Fibroblast of the aortic adventitia (primary cell): ENCODE measurements at regions not wholly inside any gene's neighbourhood (a gene's known extent, or its start where the extent isn't known, plus 50 kb on each side); places are given as distances from the start of the nearest gene placed in this dataset.
A peak's percentile ranks its signal among the peaks of the same experiment; 100 is the strongest.

Experiments used
- DNase-seq: peaks from one replicate; pipeline ENCODE4 v3.0.0-alpha.2; 2010; ENCODE audit warnings: low read depth
- H3K4me3 ChIP-seq: 2 replicates; pipeline ENCODE4 v1.5.1; 2011; ENCODE audit warnings: low read depth, mild to moderate bottlenecking, control low read depth, low read length, moderate library complexity
- CTCF ChIP-seq: IDR thresholded peaks from 2 replicates; pipeline ENCODE4 v1.5.1; 2011; ENCODE audit warnings: mild to moderate bottlenecking, low read length, control low read depth, inconsistent platforms; ENCODE audit not compliant: insufficient read depth

- no peak for TF ChIP-seq CTCF
- DNase-seq = no peak
- H3K4me3 ChIP-seq = no peak overlapping the region
Observed at GRCh38 chr5:34570143-34570542, 86.0 kb upstream of the RAI14 start.

- TF ChIP-seq CTCF = no peak
- DNase-seq = peak; percentile 92
- no peak overlapping the region for H3K4me3 ChIP-seq
Observed at GRCh38 chr5:34570721-34571676, 85.1 kb upstream of the RAI14 start.

- DNase-seq = peak; percentile 58
- no peak for TF ChIP-seq CTCF
- H3K4me3 ChIP-seq = no peak overlapping the region
Observed at GRCh38 chr5:34571677-34572041, 84.5 kb upstream of the RAI14 start.

GRCh38 chr5:34574936-34575467 is 81.1 kb upstream of the RAI14 start:
- DNase-seq = no peak
- no peak for TF ChIP-seq CTCF
- no peak overlapping the region for H3K4me3 ChIP-seq

- peak; percentile 32 for DNase-seq
- no peak for TF ChIP-seq CTCF
- no peak overlapping the region for H3K4me3 ChIP-seq
Observed at GRCh38 chr5:34576891-34577666, 79.0 kb upstream of the RAI14 start.

GRCh38 chr5:34578962-34579361 is 77.2 kb upstream of the RAI14 start:
- no peak overlapping the region for H3K4me3 ChIP-seq
- DNase-seq = no peak
- no peak for TF ChIP-seq CTCF
